ENCODE measurements at regions not wholly inside any gene's neighbourhood (a gene's known extent, or its start where the extent isn't known, plus 50 kb on each side); places are given as distances from the start of the nearest gene placed in this dataset.

DNA sequence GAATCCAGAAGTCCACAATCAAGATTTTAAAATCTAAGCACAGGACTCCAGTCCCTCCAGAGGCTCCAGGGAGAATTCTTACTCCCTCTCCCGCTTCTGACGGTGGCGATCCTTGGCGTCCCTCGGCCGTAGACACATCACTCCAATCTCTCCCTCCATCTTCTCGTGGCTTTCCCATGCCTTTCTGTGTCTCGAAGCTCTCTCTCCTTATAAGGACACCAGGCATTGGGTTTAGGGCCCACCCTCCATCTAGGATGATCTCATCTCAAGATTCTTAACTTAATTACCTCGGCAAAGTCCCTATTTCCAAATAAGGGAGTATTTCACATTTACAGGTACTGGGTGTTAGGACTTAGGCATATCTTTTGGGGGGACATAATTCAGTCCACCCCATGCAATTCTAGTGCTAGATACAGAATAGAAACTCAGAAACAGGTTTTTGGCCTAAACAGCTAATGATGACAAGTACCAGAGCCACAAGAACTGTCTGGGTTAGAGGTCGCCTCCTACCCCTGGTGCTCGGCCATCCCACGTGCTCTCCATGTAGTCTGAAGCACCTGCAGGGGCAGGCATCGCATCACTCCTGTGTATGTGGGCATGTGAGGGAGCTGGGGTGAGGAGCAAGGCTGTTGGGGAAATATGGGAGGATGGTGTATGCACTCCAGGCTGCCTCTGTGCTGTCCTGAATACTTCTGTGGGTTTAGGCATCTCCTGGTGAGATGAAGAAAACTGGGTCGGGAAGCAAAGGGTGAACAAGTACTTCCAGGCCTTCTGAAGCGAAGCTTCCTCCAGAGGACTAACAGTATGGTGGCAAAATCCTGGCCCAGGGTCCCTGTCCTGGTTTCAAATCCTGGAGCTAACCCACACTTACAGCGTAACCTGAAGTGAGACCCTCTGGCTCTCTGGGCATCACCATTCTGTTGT is 298.3 kb upstream of the ZMIZ1 start:
- no peak for DNase-seq (ENCODE audit: low read depth)

DNA sequence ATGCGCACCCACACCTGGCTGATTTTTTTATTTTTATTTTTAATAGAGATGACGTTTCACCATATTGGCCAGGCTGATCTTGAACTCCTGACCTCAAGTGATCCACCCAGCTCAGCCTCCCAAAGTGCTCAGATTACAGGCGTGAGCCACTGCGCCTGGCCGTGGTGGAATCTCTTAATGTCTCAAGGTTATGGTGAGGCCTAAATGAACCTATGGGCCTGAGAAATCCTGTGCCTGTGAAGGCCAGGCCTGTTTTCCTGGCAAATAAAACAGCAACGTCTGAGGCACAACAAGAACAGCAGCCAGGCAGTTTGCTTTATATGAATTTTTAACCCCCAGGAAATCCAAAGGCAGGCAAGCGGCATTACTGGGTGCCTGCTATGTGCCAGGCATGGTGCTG is 297.5 kb upstream of the ZMIZ1 start:
- no peak for DNase-seq (ENCODE audit: low read depth)

DNA sequence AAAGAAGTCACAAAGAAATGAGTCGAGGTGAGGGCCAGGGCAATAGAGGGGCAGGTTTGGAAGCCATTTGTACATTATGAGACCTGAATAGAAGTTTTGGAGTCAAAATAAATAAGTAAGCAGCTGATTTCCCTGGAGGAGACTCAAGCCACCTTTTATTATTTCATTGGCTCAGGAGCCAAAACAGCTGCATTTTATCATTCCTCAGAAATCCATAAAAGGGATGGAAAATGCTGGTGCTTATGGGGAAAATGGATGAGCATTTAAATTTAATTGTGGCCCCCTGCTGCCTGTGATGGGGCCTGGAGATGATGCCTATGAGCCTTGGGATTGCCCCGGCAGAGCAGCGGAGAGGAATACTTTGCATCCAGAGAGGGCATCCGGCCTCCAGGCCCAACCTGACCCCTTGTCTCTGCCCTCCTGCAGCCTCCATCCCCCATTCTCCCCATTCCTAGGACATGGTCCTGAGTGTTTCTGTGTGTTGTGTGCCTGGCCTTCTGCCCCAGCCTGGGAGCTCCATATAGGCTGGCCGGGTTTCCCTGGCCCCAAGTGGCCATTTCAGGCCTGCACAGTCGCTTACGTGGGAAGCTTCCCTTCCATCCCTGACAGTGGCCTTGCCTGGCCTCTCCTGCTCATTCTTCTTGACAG is 296.8 kb upstream of the ZMIZ1 start:
- DNase-seq (ENCODE audit: low read depth): no peak

DNA sequence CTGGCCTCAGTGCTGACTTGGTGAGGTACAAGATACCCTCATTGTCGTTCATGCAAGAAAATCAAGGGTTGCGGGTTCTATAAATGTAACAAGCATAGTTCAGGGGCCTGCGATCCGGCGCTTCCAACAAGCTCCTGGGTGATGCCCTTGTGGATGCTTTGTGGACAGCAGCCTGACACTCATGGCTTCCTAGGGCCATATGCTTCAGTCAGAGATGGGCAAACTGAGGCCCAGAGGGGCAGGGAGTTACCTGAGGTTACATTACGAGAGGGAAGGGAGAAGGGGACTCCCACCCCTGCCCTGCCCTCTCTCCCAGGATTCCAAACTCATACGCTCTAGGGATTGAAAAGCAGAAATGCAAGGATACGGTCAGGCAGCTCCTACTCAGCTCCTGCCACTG is 296.3 kb upstream of the ZMIZ1 start:
- no peak for DNase-seq (ENCODE audit: low read depth)

DNA sequence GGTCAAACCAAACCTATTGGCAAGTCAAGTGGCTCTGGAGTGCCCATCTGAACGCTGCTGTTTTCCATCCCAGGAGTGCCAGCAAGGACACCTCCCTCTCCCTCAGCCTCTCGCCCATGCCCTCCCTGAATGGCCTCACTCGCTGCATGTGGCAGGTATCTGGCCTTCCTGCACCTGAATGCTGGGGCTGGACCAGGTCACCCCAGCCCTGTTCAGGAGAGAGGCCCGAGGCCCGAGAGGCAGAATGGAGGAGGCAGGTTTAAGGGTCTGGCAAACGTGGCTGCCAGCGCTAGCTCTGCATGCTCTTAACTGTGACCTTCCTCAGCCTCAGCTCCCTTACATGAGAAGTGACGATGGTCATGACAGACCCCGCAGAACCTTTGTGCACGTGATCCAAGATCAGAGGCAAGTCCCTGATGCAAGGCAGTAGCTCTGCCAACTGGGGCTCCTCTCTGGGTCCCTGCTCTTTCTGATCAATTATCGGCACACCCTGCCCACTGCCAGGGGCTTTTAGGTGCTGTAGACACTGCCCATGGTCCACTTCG is 295.7 kb upstream of the ZMIZ1 start:
- DNase-seq (ENCODE audit: low read depth): no peak

DNA sequence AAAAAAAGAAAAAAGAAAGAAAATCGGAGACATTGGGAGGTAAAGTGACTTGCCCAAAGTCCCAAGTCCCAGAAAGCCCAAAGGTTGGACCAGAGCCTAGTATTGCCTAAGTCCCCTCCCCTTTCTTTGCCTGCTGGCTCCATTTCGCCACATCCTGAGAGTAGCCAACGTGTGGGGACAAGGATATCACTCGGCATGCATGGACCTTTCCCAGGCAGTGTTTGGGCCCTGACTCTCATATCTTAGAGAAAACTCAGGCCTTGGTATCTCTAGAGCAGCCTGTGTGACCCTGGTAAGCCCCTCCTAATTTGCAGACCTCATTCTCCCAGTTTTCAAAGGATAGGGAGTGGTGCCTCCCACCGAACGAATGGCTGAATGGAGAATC is 294.2 kb upstream of the ZMIZ1 start:
- no peak for DNase-seq (ENCODE audit: low read depth)

DNA sequence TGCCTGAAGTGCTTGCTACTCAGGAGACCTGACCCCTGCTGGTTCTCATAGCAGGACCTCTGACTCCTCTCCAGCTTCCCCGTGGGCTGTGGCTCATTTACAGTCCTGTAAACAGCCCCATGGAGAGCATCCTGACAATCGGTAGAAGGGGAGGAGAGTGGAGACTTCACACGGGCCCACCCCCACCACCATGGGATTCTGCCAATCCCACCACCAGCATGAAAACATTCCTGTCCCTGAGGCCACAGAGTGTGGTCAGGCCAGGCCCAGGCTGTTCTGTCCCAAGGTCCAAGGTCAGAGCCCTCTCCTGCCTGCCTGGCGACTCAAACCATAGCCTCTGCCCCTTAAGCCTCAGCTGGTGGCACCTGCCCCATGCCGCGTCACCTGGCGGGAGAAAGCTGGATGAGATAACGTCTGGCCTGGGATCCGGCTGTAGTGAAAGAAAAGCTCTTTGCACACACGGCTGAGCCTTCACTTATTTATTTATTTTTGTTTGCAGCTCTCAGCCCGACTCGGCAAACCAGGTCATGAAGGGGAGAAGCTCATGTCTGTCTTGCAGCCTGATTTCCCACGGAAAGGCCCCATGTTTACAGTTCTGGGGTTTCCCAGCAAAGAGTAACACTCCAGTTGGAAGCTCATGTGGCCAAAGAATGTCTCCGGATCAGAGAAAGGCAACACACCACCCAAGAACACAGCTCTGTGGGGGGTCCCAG is 293.6 kb upstream of the ZMIZ1 start:
- no peak for DNase-seq (ENCODE audit: low read depth)

DNA sequence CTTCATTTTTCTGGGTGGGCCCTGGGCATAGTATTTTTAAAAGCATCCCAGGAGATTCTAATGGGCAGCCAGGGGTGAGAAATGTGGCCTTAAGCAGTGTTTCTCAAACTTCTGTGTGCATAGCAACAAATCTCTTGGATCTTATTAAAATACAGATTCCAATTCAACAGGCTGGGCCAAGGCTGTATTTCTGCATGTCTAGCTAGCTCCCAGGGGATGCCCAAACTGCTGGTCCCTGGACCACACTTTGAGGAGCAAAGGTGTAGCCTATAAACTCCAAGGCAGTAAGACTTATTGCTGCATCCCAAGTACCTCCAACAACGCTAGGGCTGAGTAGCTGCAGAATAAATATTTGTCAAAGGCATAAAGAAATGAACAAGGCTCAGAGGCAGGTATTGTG is 292.9 kb upstream of the ZMIZ1 start:
- no peak for DNase-seq (ENCODE audit: low read depth)

DNA sequence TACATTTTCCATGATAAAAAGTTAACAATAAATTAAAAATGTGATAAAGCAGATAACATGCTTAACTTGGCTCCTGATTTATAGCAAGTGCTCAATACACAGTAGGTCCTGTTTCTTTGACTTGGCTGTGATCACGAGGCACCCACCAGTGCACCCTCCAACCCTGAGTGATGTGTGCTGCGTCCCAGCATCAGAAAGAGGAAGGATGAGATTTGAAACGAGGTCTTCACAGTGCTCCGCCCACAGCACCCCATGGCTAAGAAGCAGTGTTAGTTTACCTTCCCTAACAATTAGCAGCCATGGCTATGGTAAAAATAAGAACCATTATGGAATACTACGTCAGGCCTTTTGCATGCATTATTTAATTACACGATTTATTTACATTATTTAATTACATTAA is 292.0 kb upstream of the ZMIZ1 start:
- no peak for DNase-seq (ENCODE audit: low read depth)

DNA sequence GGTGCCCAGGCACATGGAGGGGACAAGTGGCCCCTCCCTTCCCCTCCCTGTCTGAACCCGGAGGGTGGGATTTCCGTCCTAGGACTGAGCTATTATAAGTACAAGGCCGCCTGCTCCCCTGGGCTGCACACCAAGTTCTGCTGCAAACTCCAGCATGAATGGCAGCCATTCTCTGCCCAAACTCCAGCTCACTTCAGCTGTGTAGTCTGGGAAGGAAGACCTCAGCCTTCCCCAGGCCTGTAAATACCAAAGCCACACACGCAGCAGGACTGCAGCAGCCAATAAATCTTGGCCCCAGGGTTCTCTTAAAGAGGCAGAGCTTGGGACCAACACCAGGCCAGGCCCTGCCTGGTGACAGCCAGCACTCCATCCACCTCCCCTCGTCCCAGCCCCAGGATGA is 291.3 kb upstream of the ZMIZ1 start:
- peak; percentile 62 for DNase-seq (ENCODE audit: low read depth)

DNA sequence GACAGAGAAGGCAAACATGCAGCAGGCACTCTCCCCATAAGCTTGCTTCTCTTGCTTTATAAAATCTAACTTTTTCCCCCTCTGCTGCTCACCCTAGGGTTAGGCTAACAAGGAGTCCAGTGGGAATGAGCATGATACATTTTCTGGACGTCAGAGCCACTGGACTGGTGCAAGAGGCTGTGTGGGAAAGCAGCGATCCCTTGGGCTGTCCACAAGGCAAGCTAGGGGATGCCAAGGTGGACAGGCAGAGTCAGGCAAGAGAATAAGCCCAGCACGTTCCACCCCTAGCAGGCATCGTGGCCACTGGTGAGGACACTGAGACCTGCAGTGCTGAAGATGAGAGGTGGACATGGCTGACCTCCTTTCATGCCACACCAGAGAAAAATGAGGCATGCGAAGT is 290.9 kb upstream of the ZMIZ1 start:
- no peak for DNase-seq (ENCODE audit: low read depth)

DNA sequence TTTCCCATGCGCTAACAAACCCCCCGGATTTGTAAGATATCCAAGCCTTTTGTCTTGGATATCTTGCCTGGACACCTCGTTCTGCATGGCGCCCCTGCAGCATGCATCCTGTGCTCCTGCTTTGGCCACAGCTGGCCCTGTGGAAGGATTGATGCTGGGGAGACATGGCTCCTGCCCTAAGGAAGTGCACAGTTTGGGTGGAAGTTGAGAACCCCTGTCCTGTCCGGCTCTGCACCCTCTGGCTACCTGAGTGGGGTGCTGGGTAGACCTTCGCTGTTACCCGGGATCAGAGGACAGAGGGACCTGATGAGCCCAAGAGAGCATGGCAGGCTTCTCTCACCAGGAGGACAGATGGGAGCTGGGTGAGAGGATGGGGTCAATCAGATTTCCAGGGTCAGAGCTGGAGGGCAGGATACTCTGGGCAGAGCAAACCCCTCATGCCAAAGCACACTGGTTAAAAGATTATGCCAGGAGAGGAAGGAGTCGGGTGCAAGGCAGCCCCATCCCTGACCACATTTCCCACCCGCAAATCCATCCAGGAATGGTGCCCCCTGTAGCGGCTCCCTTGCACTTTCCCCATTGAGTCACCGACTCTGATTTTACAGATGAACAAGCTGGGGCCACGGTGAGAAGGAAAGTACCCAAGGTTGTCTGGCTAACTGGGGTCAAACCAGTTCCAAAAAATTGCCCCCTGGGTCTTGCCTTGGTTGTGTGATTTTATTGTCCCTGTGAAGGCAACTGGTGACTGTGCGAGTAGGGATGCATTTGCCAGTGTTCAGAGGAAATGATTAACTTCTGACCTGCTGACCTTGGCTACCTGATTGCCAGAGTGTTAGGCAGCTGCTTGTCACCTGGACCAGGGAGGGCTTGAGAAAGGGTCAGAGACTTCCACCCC is 290.1 kb upstream of the ZMIZ1 start:
- peak; percentile 20 for DNase-seq (ENCODE audit: low read depth)

DNA sequence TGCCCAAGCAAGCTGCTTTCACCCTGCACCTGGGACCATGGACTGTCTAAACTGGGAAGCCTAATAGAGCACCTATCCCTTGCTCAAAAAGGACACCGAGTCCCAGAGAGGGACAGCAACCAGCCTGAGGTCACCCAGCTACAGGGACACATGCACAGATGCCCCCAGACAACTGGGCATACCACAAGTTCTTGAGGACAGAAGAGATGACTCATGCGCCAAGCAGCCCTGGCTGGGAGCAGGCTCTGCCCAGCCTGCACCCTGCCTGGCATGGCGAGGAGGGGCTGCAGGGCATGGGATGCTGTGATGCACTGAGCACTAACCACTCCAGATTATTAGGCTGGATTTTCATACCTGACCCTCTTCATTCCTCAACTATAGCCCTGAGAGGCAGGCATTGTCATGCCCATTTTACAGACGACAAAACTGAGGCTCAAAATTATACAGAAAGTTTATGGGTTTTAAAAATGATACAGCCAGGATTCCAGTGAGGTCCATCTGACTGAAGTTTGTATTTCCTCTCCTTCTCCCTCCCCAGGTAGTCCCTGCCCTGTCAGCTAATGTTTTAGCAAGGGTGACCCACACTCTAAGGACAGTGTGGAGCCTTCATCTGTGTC is 289.3 kb upstream of the ZMIZ1 start:
- peak; percentile 55 for DNase-seq (ENCODE audit: low read depth)

DNA sequence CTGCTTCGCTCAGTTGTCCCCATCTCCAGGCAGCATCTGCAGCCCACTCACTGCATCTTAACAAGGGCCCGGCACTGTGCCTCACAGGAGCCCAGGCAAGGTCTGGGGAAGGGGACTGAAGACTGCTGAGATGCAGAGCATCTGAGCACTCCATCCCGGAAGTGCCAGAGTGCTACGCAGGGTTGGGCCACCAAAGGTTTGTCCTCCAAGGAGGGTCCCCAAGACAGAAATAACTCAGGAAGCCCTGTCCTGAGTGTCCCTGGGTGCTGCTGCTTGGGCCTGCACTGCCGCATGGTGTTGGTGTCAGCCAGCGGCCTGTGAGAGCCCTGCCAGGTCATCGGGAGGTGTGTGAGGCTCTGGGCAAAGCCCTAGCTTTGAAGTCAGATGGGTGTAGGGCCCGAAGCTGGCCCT is 288.2 kb upstream of the ZMIZ1 start:
- DNase-seq (ENCODE audit: low read depth): no peak

DNA sequence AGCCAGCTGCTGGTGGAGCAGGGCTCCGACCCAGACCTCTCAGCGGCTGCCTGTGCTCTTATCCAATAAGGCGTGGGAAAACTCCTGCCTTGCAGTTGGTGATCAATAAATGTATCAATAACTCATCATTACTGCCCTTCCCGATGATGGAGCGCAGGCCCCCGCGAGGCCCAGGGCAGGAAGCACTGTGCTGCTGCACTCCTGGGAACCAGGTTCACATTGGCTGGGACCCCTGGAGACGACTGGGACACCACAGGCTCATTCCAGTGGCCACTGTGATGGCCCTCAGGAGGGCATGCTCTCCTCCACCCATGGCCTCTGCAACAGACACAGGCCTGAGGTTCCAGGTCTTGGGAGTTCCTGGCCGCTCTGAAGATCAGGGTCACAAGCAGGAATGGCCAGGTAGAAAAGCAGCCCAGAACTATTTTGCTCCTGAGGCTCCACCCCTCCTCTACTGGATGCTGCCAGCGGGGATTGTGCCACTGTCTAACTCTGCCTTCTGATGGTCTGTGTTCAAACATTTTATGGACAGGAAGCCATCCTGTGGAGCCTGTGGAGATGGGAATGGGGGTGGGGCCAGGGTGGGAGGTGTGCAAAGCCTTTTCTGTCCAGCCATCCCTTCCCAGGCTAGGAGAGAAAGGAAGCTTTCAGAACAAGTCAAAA is 287.4 kb upstream of the ZMIZ1 start:
- DNase-seq (ENCODE audit: low read depth): no peak

DNA sequence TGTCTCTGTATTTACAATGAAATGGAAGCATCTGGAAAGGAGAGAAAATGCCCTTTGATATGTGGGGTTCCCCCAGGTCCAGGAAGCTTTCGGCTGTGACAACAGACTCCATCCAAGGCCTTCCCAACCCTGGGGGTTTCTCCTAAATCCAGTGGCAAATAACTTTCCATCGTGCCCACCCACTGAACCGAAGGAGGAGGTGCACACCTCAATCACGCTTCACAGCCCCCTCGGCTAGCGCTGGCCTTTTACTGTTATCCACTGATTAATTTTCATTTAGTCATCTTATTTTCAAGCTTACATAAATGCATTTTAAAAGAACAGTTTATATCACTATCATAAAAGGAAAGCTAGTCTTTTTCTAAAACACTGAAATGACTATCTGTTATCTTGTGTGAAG is 286.8 kb upstream of the ZMIZ1 start:
- no peak for DNase-seq (ENCODE audit: low read depth)

DNA sequence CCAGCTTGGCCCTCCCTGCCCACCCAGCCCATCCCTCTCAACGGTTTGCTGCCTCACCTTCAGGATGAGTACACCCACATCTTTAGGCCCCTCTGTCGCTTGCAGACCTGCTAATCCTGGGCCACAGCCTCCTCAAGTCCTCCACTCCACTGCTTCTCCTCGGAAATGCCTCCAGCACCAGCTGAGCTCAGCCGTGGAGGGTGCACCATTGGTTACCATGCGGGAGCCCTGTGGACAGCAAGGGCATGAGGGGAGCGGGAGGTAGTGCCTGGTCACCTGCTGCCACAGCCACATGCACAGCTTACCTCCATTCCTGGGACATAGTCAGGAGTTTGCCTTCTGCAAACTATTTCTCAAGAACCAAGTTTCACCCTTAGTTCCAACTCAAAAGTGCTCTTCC is 286.3 kb upstream of the ZMIZ1 start:
- no peak for DNase-seq (ENCODE audit: low read depth)

DNA sequence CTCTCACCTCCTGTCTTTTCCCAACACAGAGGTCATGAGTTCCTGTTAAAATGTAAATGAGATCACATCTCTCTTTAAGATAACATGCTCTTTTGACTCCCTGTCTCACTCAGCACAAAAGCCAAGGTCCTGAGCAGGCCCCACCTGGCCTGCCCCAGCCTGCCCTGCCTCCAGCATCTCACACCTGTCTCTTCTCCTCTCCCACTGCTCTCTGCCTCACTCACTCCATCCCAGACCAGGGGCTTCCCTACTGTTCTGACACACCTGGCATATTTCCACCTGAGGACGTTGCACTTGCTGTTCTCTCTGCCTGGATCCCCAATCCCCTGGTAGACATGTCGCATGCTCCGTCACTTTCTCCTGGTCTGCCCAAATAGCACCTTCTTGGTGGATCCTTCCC is 285.0 kb upstream of the ZMIZ1 start:
- no peak for DNase-seq (ENCODE audit: low read depth)

DNA sequence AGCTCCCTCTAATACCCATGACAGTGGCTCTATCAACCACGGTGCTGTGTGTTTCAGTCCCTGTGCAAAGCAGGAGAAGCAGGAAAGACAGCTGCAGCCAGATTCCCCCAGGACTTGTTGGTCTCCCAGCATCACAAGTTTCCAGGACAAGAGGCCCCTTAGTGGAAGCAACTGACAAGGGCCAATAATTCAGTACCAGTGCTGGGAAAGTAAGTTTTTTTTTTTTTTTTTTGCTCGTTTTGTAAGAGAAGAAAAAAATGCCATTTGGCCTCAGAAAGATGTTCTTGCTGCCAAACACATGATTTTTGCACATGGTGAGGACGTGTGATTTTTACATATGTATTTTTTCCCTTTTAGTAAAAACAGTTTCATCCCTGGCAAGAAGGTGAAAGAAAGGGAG is 284.2 kb upstream of the ZMIZ1 start:
- no peak for DNase-seq (ENCODE audit: low read depth)

DNA sequence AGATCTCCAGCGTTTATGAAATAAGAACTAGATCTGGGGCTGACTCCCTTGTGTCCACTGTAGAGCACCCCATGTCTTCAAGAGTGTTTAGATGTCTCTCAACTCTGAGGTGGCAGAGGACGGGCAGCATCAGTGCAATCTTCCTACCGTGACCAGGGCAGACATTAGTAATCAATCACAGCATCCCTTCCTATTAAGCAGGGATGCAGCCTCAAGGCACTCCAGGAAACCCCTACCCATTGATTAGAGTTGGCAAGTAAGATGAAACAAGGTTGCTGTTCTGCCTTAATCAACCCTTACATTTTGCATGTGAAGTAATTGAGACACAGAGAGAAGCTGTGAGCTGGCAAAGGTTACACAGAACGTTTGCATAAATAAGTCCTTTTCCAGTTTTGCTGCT is 283.7 kb upstream of the ZMIZ1 start:
- no peak for DNase-seq (ENCODE audit: low read depth)

DNA sequence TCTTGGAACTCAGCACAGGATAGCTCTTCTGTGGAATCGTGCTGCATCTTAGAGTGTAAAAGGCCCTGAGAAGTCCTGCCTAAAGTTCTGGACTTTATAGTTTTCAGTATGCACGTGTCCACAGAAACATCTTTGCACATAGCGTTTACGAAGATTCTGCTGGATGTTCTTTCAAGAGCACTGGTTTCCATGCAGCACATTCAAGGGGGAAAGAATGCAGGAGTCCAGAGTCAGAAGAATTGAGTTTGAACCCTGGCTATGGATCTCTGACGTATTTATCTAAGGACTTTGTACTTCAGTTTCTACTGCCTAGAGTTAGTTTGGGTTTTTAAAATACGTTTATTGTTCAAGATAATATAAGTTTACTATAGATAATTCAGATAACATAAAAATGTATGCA is 282.8 kb upstream of the ZMIZ1 start:
- no peak for DNase-seq (ENCODE audit: low read depth)
